OCI-LY3 (cell line): ENCODE measurements at regions not wholly inside any gene's neighbourhood (a gene's known extent, or its start where the extent isn't known, plus 50 kb on each side); places are given as distances from the start of the nearest gene placed in this dataset.

Experiments used
- H2AFZ ChIP-seq: fragments of 200-600, 300-600 bp; shearing (Covaris generic); 2 replicates; pipeline ENCODE4 v1.6.0; 2014; ENCODE audit warnings: antibody characterized with exemption, low read depth, low read length
- H3K27ac ChIP-seq: fragments of 200-600, 300-600 bp; sonication (generic); 2 replicates; pipeline ENCODE4 v1.5.1; 2014; ENCODE audit warnings: mild to moderate bottlenecking, low read length, moderate library complexity, mixed read lengths
- H3K27me3 ChIP-seq: fragments of 200-600, 300-600 bp; sonication (generic); 2 replicates; pipeline ENCODE4 v1.6.1; 2014; ENCODE audit warnings: low read depth, low read length, mixed read lengths
- H3K36me3 ChIP-seq: fragments of 200-600, 300-600 bp; sonication (generic); replicated peaks from 2 replicates; pipeline ENCODE3; 2014; ENCODE audit warnings: low read depth, low read length, mixed read lengths
- H3K4me1 ChIP-seq: fragments of 300-600, 200-600 bp; sonication (generic); 2 replicates; pipeline ENCODE4 v1.6.1; 2014; ENCODE audit warnings: low read length, mixed read lengths
- H3K4me2 ChIP-seq: fragments of 200-600, 300-600 bp; sonication (generic); 2 replicates; pipeline ENCODE4 v1.6.1; 2014; ENCODE audit warnings: low read length, mixed read lengths
- H3K4me3 ChIP-seq: fragments of 300-600, 200-600 bp; sonication (generic); 2 replicates; pipeline ENCODE4 v1.5.1; 2014; ENCODE audit warnings: antibody characterized with exemption, mild to moderate bottlenecking, low read length, moderate library complexity
- H3K79me2 ChIP-seq: fragments of 300-600, 200-600 bp; shearing (Covaris generic); 2 replicates; pipeline ENCODE4 v1.6.1; 2014; ENCODE audit warnings: mild to moderate bottlenecking, low read length, mixed read lengths
- H3K9ac ChIP-seq: fragments of 300-600, 200-600 bp; shearing (Covaris generic); 2 replicates; pipeline ENCODE4 v1.6.0; 2014; ENCODE audit warnings: mild to moderate bottlenecking, low read length, moderate library complexity
- H3K9me3 ChIP-seq: fragments of 200-600, 300-600 bp; shearing (Covaris generic); 2 replicates; pipeline ENCODE4 v1.6.1; 2014; ENCODE audit warnings: low read length, mixed read lengths; ENCODE audit not compliant: insufficient read depth
- H4K20me1 ChIP-seq: fragments of 200-600, 300-600 bp; sonication (generic); 2 replicates; pipeline ENCODE4 v1.6.1; 2016; ENCODE audit warnings: low read length, mixed read lengths; ENCODE audit not compliant: insufficient read depth
- EZH2phosphoT487 ChIP-seq: fragments of 200-600 bp; shearing (Covaris generic); IDR thresholded peaks from 2 replicates; pipeline ENCODE4 v1.6.1; 2018; ENCODE audit warnings: antibody characterized with exemption, mixed run types, low read depth
- TF ChIP-seq, protein P1 (sequence below): fragments of 200-600, 300-600 bp; sonication (generic); IDR thresholded peaks from 2 replicates; pipeline ENCODE4 v1.5.1; 2014; ENCODE audit warnings: antibody characterized with exemption, low read length, low read depth

GRCh38 chr10:4615042-4615441, 211.0 kb upstream of the AKR1E2 start:
- H3K4me2 ChIP-seq, result no peak overlapping the region
- no peaks in the 10 kb centered on the region for H3K27me3 ChIP-seq
- peaks cover 11% of the 10 kb centered on the region for H3K4me1 ChIP-seq
- H3K9me3 ChIP-seq, result peaks cover 18% of the 10 kb centered on the region; the same call in 1 of the 2 replicates
- peaks cover 32% of the 10 kb centered on the region for H3K36me3 ChIP-seq
- H3K27ac ChIP-seq, result no peak overlapping the region
- H3K9ac ChIP-seq, result no peak overlapping the region
- no peaks in the 10 kb centered on the region for H4K20me1 ChIP-seq
- no peak overlapping the region for H3K4me3 ChIP-seq
- TF ChIP-seq, protein P1, sequence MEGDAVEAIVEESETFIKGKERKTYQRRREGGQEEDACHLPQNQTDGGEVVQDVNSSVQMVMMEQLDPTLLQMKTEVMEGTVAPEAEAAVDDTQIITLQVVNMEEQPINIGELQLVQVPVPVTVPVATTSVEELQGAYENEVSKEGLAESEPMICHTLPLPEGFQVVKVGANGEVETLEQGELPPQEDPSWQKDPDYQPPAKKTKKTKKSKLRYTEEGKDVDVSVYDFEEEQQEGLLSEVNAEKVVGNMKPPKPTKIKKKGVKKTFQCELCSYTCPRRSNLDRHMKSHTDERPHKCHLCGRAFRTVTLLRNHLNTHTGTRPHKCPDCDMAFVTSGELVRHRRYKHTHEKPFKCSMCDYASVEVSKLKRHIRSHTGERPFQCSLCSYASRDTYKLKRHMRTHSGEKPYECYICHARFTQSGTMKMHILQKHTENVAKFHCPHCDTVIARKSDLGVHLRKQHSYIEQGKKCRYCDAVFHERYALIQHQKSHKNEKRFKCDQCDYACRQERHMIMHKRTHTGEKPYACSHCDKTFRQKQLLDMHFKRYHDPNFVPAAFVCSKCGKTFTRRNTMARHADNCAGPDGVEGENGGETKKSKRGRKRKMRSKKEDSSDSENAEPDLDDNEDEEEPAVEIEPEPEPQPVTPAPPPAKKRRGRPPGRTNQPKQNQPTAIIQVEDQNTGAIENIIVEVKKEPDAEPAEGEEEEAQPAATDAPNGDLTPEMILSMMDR, result no peak
- no peak for TF ChIP-seq EZH2phosphoT487
- H3K79me2 ChIP-seq, result no peaks in the 10 kb centered on the region
- no peak overlapping the region for H2AFZ ChIP-seq

GRCh38 chr10:4609251-4609650, 216.8 kb upstream of the AKR1E2 start:
- peaks cover 2% of the 10 kb centered on the region; the same call in 1 of the 2 replicates for H3K4me1 ChIP-seq
- TF ChIP-seq, protein P1, result no peak
- TF ChIP-seq EZH2phosphoT487, result no peak
- H3K27me3 ChIP-seq, result no peaks in the 10 kb centered on the region

DNA sequence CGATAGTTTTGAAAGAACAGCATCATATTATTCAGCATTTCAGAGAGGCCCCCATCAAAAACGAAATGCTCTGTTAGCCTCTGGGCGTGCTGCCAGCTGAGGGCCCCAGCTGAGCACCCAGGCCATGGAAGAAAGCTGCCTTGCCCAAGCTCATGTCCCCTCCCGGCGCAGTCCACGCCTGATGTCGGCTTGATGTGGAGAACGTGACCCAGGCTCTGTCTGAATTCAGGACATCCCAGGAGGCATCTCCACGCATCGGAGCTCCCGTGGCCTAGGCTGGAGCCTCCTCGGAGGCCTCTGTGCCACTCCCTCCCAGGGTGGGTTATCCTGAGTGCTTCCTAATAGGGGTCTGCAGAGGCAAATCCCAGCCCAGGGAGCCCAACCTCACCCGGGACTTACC, 218.3 kb upstream of the AKR1E2 start:
- Histone ChIP-seq H3K9me3 (no peaks in the 10 kb centered on the region), H3K79me2 (no peaks in the 10 kb centered on the region), H4K20me1 (no peaks in the 10 kb centered on the region), H3K9ac (no peak overlapping the region), H3K36me3 (no peaks in the 10 kb centered on the region), H3K4me2 (no peak overlapping the region), H3K27me3 (no peaks in the 10 kb centered on the region), H3K4me1 (peaks cover 5% of the 10 kb centered on the region; the same call in 1 of the 2 replicates), H3K4me3 (no peak overlapping the region), H2AFZ (no peak overlapping the region), H3K27ac (no peak overlapping the region)
- TF ChIP-seq, protein P1, result no peak
- TF ChIP-seq EZH2phosphoT487, result no peak

More at GRCh38 chr10:4609251-4609650, 216.8 kb upstream of the AKR1E2 start:
- Histone ChIP-seq H3K36me3 (peaks cover 4% of the 10 kb centered on the region), H2AFZ (no peak overlapping the region), H3K4me2 (no peak overlapping the region), H3K4me3 (no peak overlapping the region), H3K79me2 (no peaks in the 10 kb centered on the region), H3K9me3 (0 out of 2 replicates have a peak, but pooled peaks cover 1% of the 10 kb centered on the region), H3K27ac (no peak overlapping the region), H3K9ac (no peak overlapping the region), H4K20me1 (no peaks in the 10 kb centered on the region)

DNA sequence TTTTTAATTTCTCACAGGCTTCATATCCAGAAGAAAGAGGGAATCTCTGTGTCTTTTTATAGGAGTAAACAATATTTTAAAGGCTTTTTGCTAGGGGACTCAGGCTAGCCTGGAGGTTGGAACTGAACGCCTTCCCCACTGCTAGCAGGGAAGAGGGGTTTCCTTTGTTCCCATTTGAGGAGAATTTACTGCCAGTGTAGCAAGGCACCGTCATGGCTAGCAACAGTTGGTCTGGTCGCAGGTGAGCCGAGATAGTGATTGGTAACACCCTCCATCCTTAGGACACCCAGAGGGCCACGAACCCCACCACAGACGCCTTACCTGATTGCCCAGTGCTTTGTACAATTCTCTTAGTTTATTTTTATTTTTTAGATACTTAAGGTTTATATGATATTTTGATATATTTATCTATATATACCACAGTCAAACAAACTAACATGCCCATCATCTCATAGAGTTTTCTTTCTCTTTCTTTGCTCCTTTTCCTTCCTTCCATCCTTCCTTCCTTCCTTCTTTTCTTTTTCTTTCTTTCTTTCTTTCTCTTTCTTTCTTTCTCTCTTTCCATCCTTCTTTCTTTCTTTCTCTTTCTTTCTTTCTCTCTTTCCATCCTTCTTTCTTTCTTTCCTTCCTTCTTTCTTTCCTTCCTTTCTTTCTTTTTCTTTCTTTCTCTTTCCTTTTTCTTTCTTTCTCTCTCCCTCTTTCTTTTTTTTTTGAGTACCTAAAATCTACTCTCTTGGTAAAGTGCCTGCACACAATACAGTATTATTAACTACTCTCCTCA, 219.0 kb upstream of the AKR1E2 start:
- H2AFZ ChIP-seq, result no peak overlapping the region
- H3K9ac ChIP-seq, result no peak overlapping the region
- no peaks in the 10 kb centered on the region for H3K27me3 ChIP-seq

More for the DNA sequence above, 219.0 kb upstream of the AKR1E2 start:
- H3K36me3 ChIP-seq, result no peaks in the 10 kb centered on the region
- no peaks in the 10 kb centered on the region for H3K79me2 ChIP-seq
- no peak overlapping the region for H3K4me3 ChIP-seq
- no peaks in the 10 kb centered on the region for H4K20me1 ChIP-seq
- peaks cover 5% of the 10 kb centered on the region; the same call in 1 of the 2 replicates for H3K4me1 ChIP-seq
- H3K4me2 ChIP-seq, result no peak overlapping the region
- no peak for TF ChIP-seq EZH2phosphoT487
- TF ChIP-seq, protein P1, result no peak
- no peak overlapping the region for H3K27ac ChIP-seq
- H3K9me3 ChIP-seq, result no peaks in the 10 kb centered on the region
